ELF-1 (cell line): ENCODE measurements at regions not wholly inside any gene's neighbourhood (a gene's known extent, or its start where the extent isn't known, plus 50 kb on each side); places are given as distances from the start of the nearest gene placed in this dataset.

ENCODE experiments used
- DNase-seq: peaks from one replicate; pipeline ENCODE4 v3.0.0-alpha.2; 2016; ENCODE audit warnings: low read depth, low spot score

DNA sequence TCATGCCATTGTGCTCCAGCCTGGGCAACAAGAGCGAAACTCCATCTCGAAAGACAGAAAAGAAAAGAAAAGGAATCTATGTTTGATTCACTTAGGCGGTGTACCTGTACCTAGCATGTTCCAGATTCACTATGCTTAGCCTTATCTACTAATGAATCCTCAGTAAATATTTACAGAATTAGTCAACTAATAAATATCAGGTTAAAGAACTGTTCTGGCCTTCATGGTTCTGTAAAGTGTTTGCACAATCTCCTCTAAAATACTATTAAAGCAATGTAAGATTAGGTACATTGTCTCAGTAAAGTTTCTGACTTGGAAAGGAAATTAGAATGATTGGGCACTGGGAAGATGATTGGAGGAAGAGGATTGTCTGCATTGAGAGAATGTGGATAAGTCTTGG, 2770.4 kb downstream of the PCDH9 start:
- no peak for DNase-seq

- no peak for DNase-seq
Observed at GRCh38 chr13:64457976-64458375, 2772.2 kb downstream of the PCDH9 start.

DNA sequence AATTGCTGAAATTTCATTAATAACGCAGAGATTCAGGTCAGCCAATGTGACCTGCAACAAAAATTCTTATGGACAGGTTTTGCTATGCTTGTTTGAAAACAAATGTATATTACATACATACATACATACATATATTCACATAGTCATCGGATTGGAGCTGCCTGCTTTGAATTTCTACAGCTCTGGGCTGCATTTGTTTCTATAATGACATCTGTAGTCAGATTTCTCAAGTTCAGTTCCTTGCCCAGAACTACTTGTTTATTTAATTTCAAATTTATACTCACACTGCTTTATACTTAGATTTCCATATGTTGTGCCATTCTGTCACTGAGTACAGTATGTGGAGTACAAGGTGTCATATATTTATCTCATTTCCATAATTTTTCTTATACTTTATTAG, 2775.0 kb downstream of the PCDH9 start:
- DNase-seq: no peak

DNA sequence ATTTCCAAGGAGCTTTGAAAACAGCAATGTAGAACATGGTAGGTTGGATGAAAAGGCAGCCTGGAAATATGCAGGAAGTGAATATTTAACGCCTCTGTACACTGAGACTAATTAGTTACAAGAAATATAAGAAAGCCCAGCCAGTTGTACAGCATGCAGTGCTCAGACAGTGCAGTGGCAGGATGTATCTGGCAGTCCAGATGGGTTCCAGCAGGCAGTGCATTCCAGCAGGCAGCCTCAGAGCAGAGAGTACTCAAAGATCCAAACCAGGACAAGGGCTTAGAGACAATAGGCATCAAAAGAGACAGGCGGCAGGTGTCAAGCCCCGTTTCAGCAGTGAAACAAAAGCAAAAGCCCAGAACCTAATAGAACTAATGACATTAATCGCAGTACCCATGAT, 2776.3 kb downstream of the PCDH9 start:
- DNase-seq: peak; percentile 31

- DNase-seq: no peak
Observed at GRCh38 chr13:64446372-64446771, 2783.8 kb downstream of the PCDH9 start.

DNA sequence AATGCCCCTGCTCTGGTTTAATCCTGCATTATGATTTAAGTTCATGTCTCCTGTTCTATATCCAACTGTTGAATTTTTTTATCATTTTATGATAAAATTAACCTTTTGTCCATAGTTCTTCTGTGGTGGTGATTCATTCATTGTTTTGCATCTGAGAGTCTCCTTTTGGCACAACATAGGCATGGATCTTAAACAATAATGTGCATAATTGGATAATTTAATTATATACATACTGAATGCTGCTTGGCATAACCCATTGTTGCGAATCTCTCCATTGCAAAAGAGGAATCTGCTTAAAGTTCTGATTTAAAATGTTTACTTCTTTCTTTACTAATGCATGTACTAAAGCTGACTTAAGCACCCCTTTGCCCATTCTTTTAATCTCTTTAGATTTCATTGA, 2788.4 kb downstream of the PCDH9 start:
- no peak for DNase-seq

DNA sequence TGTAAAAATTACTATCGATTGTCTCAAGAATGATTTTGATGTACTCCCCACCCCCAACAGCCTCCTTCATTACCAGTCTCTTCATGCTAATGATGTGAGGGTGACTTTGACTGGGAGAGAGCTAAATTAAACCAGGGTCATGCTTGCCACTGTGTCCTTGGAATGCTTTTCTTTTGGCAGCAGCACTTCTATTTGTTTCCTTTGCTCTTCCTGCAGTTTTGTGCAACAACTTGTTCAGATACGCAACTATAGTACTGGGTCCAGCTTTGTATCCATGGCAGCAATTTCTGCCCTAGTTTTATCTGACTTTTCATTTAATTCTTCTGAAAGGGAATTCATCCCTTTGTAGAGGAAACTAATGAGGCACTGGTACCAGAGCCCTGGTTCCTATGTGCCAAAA, 2792.1 kb downstream of the PCDH9 start:
- no peak for DNase-seq

DNA sequence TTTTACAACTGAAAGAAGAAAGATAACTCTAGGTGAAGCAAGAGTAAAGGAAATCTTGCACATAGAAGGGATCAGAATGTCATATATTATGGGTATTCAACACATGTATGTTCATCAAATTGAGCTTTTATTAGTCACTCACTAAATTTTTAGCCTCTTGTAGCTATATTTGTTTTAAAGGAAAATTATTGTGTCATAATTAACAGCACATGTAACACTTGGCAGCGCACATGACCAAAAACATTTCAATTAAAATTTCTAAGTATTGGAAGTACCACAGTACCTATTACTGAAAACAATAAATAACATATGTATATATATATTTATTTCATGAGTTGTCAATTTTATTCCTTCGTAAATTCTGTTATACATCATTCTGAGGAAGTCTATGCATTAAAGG, 2800.4 kb downstream of the PCDH9 start:
- DNase-seq: no peak

DNA sequence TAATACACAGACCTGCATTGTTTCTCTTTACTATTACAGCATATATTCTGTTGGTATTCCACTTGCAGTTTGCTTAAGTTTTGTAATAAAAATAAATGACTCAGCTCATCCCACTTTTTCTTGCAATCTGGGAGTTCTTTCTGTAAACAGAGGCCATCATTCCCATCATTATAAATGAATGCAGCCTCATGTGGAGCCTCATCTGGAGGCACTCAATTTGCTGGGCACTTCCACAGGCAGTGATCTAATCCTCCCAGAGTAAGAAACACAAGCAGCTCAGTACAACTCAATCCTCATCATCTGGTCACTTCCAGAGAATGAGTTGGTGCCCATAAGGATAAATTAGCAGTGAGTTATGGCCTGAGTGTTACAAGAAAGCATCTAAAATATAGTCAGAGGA, 2801.9 kb downstream of the PCDH9 start:
- no peak for DNase-seq

DNA sequence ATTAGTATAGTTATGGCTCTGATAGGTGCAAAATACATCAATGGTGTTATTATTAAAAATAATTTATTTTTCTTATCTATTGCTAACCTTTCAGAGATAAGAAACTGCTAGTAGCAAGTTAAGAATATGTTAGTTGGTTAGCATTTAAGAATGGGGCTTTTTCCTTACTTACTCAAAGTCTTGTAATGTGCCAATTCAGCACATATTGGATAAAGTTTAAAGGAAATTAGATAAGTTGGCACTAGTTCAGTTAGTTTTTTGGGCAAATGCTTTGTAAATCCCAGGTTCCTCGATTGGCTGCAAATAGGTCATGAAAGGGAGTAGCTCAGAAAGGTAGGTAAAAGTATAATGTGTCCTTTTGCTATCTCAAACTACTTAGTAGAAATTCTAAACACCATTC, 2806.7 kb downstream of the PCDH9 start:
- no peak for DNase-seq

- no peak for DNase-seq
Observed at GRCh38 chr13:64420181-64420580, 2810.0 kb downstream of the PCDH9 start.

GRCh38 chr13:64417581-64417980, 2812.6 kb downstream of the PCDH9 start:
- DNase-seq: no peak

DNA sequence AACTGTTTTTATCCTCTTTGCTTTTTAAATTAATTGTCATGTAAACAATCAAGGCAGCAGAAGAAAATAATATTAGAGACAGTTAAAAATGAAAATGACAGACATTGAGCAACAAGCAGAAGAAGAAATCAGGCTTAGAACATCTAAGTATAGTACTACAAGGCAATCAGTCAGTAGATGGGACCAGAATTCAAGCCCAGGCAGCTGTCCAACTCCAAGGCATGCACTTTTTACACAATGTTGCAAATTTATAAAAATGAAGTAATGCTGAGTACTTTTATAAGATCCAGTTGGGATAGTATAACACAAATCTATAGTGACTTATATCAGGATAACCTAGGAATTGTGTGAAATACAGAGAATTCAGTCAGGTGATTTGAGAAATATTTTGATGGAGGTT, 2815.8 kb downstream of the PCDH9 start:
- DNase-seq: no peak

GRCh38 chr13:64413529-64413928, 2816.6 kb downstream of the PCDH9 start:
- DNase-seq: no peak

- DNase-seq: no peak
Observed at GRCh38 chr13:64410276-64411053, 2819.7 kb downstream of the PCDH9 start.

DNA sequence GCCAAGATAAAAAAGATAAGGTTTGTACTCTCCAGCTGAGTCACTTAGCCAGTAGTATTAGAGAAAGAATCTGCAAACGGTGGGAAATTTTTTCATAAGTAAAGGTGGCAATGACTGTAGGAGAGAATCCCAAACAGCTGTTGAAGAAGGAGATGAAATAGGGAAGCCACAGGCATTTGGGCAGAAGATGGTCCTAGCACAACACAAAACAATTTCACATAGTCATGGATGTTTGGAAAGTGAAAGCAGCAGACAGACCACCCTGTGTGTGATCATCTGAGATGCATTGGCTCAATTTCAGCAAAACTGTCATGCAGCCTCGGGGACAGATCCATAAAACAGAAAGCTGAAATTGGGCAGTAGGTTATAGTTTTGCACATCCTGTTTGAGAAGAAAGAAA, 2832.4 kb downstream of the PCDH9 start:
- DNase-seq: no peak

DNA sequence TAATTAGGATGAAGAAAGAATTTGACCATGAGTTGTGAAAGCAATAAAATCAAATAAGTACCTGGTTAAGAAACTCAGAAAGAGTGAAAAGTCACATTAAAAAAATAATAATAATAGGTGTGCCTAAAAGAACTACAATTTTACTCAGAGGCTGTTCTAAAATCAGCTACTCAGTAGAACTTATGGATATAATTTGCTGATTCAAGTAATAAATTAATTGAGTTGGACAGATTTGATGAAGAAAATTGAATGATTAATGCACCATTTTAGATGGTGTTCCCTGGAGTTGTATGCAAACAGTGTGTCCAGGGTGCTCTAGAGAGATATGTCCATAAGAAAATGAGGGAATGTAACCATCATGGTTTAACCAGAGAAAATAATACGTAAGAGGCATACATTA, 2852.5 kb downstream of the PCDH9 start:
- DNase-seq: no peak

- no peak for DNase-seq
Observed at GRCh38 chr13:64371461-64371860, 2858.7 kb downstream of the PCDH9 start.

GRCh38 chr13:64371045-64371444, 2859.1 kb downstream of the PCDH9 start:
- DNase-seq: no peak

GRCh38 chr13:64369121-64369520, 2861.0 kb downstream of the PCDH9 start:
- DNase-seq: no peak

- no peak for DNase-seq
Observed at GRCh38 chr13:64362564-64362963, 2867.6 kb downstream of the PCDH9 start.

DNA sequence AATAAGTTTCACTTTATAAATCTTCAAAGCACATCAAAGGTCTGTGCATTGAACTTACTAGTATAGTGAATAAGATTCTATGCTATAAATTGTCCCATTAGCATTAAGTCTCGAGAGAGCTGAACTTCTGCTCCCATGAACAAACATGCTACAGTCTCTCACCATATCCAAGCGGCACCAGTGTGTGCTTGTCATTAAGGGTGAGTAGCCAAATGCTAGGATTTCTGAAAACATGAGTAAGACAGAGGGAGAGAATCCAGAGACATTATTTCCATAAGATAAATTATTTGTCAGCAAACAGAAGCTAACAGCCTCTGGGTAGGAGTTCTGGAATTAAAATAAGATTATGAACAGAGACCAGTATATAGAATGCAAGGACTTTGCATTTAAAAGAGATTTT, 2882.5 kb downstream of the PCDH9 start:
- no peak for DNase-seq

DNA sequence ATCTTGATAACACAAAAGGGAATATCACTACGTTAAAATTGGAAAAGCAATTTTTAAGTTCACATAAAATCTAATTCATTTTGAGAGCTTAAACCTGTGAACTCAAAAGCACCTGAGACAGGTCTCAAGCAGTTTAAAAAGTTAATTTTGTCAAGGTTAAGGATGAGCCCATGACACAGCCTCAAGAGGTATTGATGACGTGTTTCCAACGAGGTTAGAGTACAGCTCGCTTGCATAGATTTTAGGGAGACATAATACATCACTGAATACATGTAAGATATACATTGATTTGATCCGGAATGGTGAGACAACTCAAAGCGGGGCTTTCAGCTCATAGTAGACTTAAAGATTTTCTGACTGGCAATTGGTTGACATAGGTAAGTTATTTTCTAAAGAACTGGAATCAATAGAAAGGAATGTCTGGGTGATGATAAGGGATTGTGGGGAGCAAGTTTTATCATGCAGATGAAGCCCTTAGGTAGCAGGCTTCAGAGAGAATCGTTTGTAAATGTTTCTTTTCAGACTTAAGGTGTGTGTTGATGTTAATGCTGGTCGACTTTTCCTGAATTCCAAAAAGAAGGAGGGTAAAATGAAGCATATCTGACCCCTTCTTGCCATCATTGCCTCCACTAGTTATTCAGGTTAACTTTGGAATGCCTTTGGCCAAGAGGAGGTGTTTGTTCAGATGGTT, 2890.6 kb downstream of the PCDH9 start:
- no peak for DNase-seq
